Fibroblast of pulmonary artery (primary cell): ENCODE measurements at regions not wholly inside any gene's neighbourhood (a gene's known extent, or its start where the extent isn't known, plus 50 kb on each side); places are given as distances from the start of the nearest gene placed in this dataset.

ENCODE experiments used
- DNase-seq: peaks from one replicate; pipeline ENCODE4 v3.0.0-alpha.2; 2010; ENCODE audit warnings: low read depth
- H3K4me3 ChIP-seq: replicated peaks from 2 replicates; pipeline ENCODE4 v1.5.1; 2011; ENCODE audit warnings: low read depth, mild to moderate bottlenecking, control low read depth, low read length, moderate library complexity
- CTCF ChIP-seq: IDR thresholded peaks from 2 replicates; pipeline ENCODE4 v1.5.1; 2011; ENCODE audit warnings: mild to moderate bottlenecking, control low read depth, low read length, inconsistent platforms; ENCODE audit errors: missing control alignments

GRCh38 chr17:56020369-56020768, 132.9 kb upstream of the ANKFN1 start:
- H3K4me3 ChIP-seq, result no peak overlapping the region
- no peak for DNase-seq
- TF ChIP-seq CTCF, result no peak

GRCh38 chr17:56021681-56022190, 131.5 kb upstream of the ANKFN1 start:
- no peak overlapping the region for H3K4me3 ChIP-seq
- no peak for DNase-seq
- no peak for TF ChIP-seq CTCF

- DNase-seq, result no peak
- TF ChIP-seq CTCF, result no peak
- H3K4me3 ChIP-seq, result no peak overlapping the region
Measured at GRCh38 chr17:56023851-56024250, 129.4 kb upstream of the ANKFN1 start.

GRCh38 chr17:56026915-56027314, 126.4 kb upstream of the ANKFN1 start:
- H3K4me3 ChIP-seq, result no peak overlapping the region
- TF ChIP-seq CTCF, result no peak
- no peak for DNase-seq

GRCh38 chr17:56028837-56029236, 124.4 kb upstream of the ANKFN1 start:
- no peak overlapping the region for H3K4me3 ChIP-seq
- DNase-seq, result no peak
- no peak for TF ChIP-seq CTCF

GRCh38 chr17:56030009-56030624, 123.2 kb upstream of the ANKFN1 start:
- no peak overlapping the region for H3K4me3 ChIP-seq
- DNase-seq, result no peak
- no peak for TF ChIP-seq CTCF

GRCh38 chr17:56031636-56032035, 121.6 kb upstream of the ANKFN1 start:
- TF ChIP-seq CTCF, result no peak
- H3K4me3 ChIP-seq, result no peak overlapping the region
- no peak for DNase-seq
